ENCODE measurements at regions not wholly inside any gene's neighbourhood (a gene's known extent, or its start where the extent isn't known, plus 50 kb on each side); places are given as distances from the start of the nearest gene placed in this dataset.

- H3K4me2 ChIP-seq (ENCODE audit: insufficient read depth, low read length): no peak overlapping the region
- CTCF ChIA-PET: no interaction called here
- DNase-seq (ENCODE audit: low read depth, low spot score) (no peak), FAIRE-seq (no peak)
- no peak overlapping the region for H2AFZ ChIP-seq (ENCODE audit: low read depth, low read length)
- H3K79me2 ChIP-seq (ENCODE audit: control insufficient read depth, insufficient read depth, low read length): no peaks in the 10 kb centered on the region
- H3K36me3 ChIP-seq (ENCODE audit: control insufficient read depth in 2 of 2, extremely low read depth in 1 of 2, insufficient read depth in 2 of 2, low read length in 2 of 2): no peaks in the 10 kb centered on the region
- H3K4me1 ChIP-seq (ENCODE audit: control insufficient read depth, extremely low read depth, insufficient read depth, low read length): no peaks in the 10 kb centered on the region
- dilution Hi-C loops (cut with MboI; ENCODE audit: extremely low pct_ligation_motif_present, low sequenced_read_pairs): no loop called here
- H3K27me3 ChIP-seq (ENCODE audit: control insufficient read depth in 2 of 2, insufficient read depth in 2 of 2, low read length in 2 of 2): no peaks in the 10 kb centered on the region
- no peaks in the 10 kb centered on the region for H4K20me1 ChIP-seq (replicated peaks; ENCODE audit: control insufficient read depth, extremely low read depth, insufficient read depth, low read length)
- no peak overlapping the region for H3K9ac ChIP-seq (replicated peaks; ENCODE audit: extremely low read depth, insufficient read depth, low read length)
- POLR2A ChIA-PET: no interaction called here
- TF ChIP-seq MAX (IDR thresholded peaks at IDR 0.05; ENCODE audit: insufficient read depth, insufficient read length) (no peak), EZH2 (IDR thresholded peaks at IDR 0.05; ENCODE audit: borderline replicate concordance, low read depth, low read length, severe bottlenecking) (no peak), GATA2 (IDR thresholded peaks at IDR 0.05; ENCODE audit: insufficient read depth, insufficient read length, low read depth, low read length) (no peak), POLR2AphosphoS5 (IDR thresholded peaks at IDR 0.05; ENCODE audit: insufficient read depth, low read depth, low read length) (no peak), CTCF (IDR thresholded peaks at IDR 0.05; ENCODE audit: extremely low read depth in 1 of 2, insufficient read depth in 1 of 2, low read depth in 1 of 2, low read length in 2 of 2) (no peak), JUN (IDR thresholded peaks at IDR 0.05; ENCODE audit: borderline replicate concordance, insufficient read depth, insufficient read length, low read depth) (no peak), FOS (IDR thresholded peaks at IDR 0.05; ENCODE audit: borderline replicate concordance, insufficient read depth, low read length) (no peak), POLR2A (IDR thresholded peaks at IDR 0.05; ENCODE audit: low read depth, low read length) (no peak), MYC (IDR thresholded peaks at IDR 0.05; ENCODE audit: low read depth, low read length) (no peak)
- no peak overlapping the region for H3K27ac ChIP-seq (ENCODE audit: insufficient read depth, low read depth, low read length)
- peaks cover 1% of the 10 kb centered on the region for H3K9me3 ChIP-seq (replicated peaks; ENCODE audit: control insufficient read depth, insufficient read depth, low read length)
- BruUV-seq (replicated peaks): no TSS peak
- intact Hi-C loops (cut with micrococcal nuclease): no loop called here
- H3K9me1 ChIP-seq (replicated peaks; ENCODE audit: control insufficient read depth, extremely low read depth, insufficient read depth, low read length): no peaks in the 10 kb centered on the region
- no peak overlapping the region for H3K4me3 ChIP-seq (replicated peaks in 1 of 3; ENCODE audit: insufficient read depth in 1 of 3, low read depth in 1 of 3, low read length in 3 of 3)
These were observed 484.5 kb downstream of the NUP35 start for GRCh38 chr2:183608747-183609146.

All from endothelial cell of umbilical vein (primary cell).